ENCODE measurements at regions not wholly inside any gene's neighbourhood (a gene's known extent, or its start where the extent isn't known, plus 50 kb on each side); places are given as distances from the start of the nearest gene placed in this dataset.

- no peaks in the 10 kb centered on the region for H3K9me3 ChIP-seq (ENCODE audit: control insufficient read depth, low read depth, low read length)
- no peaks in the 10 kb centered on the region for H3K27me3 ChIP-seq (ENCODE audit: control insufficient read depth, extremely low read depth, insufficient read depth, low read length)
- H3K27ac ChIP-seq (ENCODE audit: control insufficient read depth, insufficient read depth, low read length): no peak overlapping the region
- no peak overlapping the region for H3K4me2 ChIP-seq (ENCODE audit: control insufficient read depth, extremely low read depth, insufficient read depth, low read depth, low read length)
- H3K9me1 ChIP-seq (ENCODE audit: control insufficient read depth, extremely low read depth, insufficient read depth, low read length): no peaks in the 10 kb centered on the region
- H3K9ac ChIP-seq (ENCODE audit: control insufficient read depth, extremely low read depth, insufficient read depth, low read length): no peak overlapping the region
- no peak overlapping the region for H3K4me3 ChIP-seq (ENCODE audit: control insufficient read depth in 2 of 3, extremely low read depth in 1 of 3, insufficient read depth in 2 of 3, low read depth in 1 of 3, low read length in 3 of 3)
- no peaks in the 10 kb centered on the region for H3K79me2 ChIP-seq (ENCODE audit: control insufficient read depth, insufficient read depth, low read length)
- FAIRE-seq (no peak), DNase-seq (ENCODE audit: low read depth, low spot score) (no peak)
- TF ChIP-seq EZH2 (IDR thresholded peaks at IDR 0.05; ENCODE audit: low read length): no peak
- no peak for TF ChIP-seq CTCF (optimal IDR thresholded peaks at IDR 0.05 in 1 of 3, IDR thresholded peaks at IDR 0.05 in 1 of 3, conservative IDR thresholded peaks at IDR 0.05 in 1 of 3; ENCODE audit: extremely low read depth in 1 of 3, insufficient read depth in 2 of 3, low read length in 3 of 3)
- no peak overlapping the region for H2AFZ ChIP-seq (ENCODE audit: control insufficient read depth, low read length)
- no peaks in the 10 kb centered on the region for H4K20me1 ChIP-seq (ENCODE audit: control insufficient read depth, extremely low read depth, insufficient read depth, low read length)
- dilution Hi-C loops (cut with MboI; ENCODE audit: extremely low pct_ligation_motif_present, low sequenced_read_pairs): no loop called here
- no peaks in the 10 kb centered on the region for H3K36me3 ChIP-seq (ENCODE audit: control insufficient read depth in 2 of 2, extremely low read depth in 1 of 2, insufficient read depth in 2 of 2, low read length in 2 of 2)
- H3K4me1 ChIP-seq (ENCODE audit: control insufficient read depth, extremely low read depth, insufficient read depth, low read length): no peaks in the 10 kb centered on the region
Measured at GRCh38 chr4:66202870-66203269, 532.6 kb upstream of the EPHA5 start.

- Histone ChIP-seq H3K36me3 (ENCODE audit: control insufficient read depth in 2 of 2, extremely low read depth in 1 of 2, insufficient read depth in 2 of 2, low read length in 2 of 2) (no peaks in the 10 kb centered on the region), H3K9ac (ENCODE audit: control insufficient read depth, extremely low read depth, insufficient read depth, low read length) (no peak overlapping the region), H3K9me1 (ENCODE audit: control insufficient read depth, extremely low read depth, insufficient read depth, low read length) (no peaks in the 10 kb centered on the region), H3K27me3 (ENCODE audit: control insufficient read depth, extremely low read depth, insufficient read depth, low read length) (no peaks in the 10 kb centered on the region), H3K9me3 (ENCODE audit: control insufficient read depth, low read depth, low read length) (no peaks in the 10 kb centered on the region), H4K20me1 (ENCODE audit: control insufficient read depth, extremely low read depth, insufficient read depth, low read length) (no peaks in the 10 kb centered on the region), H3K4me2 (ENCODE audit: control insufficient read depth, extremely low read depth, insufficient read depth, low read depth, low read length) (no peak overlapping the region), H3K4me1 (ENCODE audit: control insufficient read depth, extremely low read depth, insufficient read depth, low read length) (no peaks in the 10 kb centered on the region), H2AFZ (ENCODE audit: control insufficient read depth, low read length) (no peak overlapping the region), H3K79me2 (ENCODE audit: control insufficient read depth, insufficient read depth, low read length) (no peaks in the 10 kb centered on the region), H3K27ac (ENCODE audit: control insufficient read depth, insufficient read depth, low read length) (no peak overlapping the region), H3K4me3 (ENCODE audit: control insufficient read depth in 2 of 3, extremely low read depth in 1 of 3, insufficient read depth in 2 of 3, low read depth in 1 of 3, low read length in 3 of 3) (no peak overlapping the region)
- TF ChIP-seq CTCF (optimal IDR thresholded peaks at IDR 0.05 in 1 of 3, IDR thresholded peaks at IDR 0.05 in 1 of 3, conservative IDR thresholded peaks at IDR 0.05 in 1 of 3; ENCODE audit: extremely low read depth in 1 of 3, insufficient read depth in 2 of 3, low read length in 3 of 3) (no peak), EZH2 (IDR thresholded peaks at IDR 0.05; ENCODE audit: low read length) (no peak)
- FAIRE-seq: no peak
- dilution Hi-C loops (cut with MboI; ENCODE audit: extremely low pct_ligation_motif_present, low sequenced_read_pairs): no loop called here
- DNase-seq (ENCODE audit: low read depth, low spot score): no peak
Measured at GRCh38 chr4:66197451-66197850, 527.2 kb upstream of the EPHA5 start.

Measured in keratinocyte (primary cell).